PC-3 (cell line): ENCODE measurements at regions not wholly inside any gene's neighbourhood (a gene's known extent, or its start where the extent isn't known, plus 50 kb on each side); places are given as distances from the start of the nearest gene placed in this dataset.
"Not testable (repeated sequence)": the region's sequence is repeated elsewhere in the genome, so short reads cannot be mapped to it uniquely, and the experiment has no call there.

Experiments
- ATAC-seq: fragments of 200-7000 bp; cut with Tn5 transposase; 2 replicates; pipeline ENCODE4 v1.9.1; 2020; ENCODE audit warnings: mild to moderate bottlenecking, moderate library complexity
- BruUV-seq: library from RNA; stranded (reverse); fragments of 400-500 nt; replicated peaks from 2 replicates; lab custom pipeline; 2021; lab: Mats Ljungman, UMichigan
- CTCF ChIA-PET: fragments of 300-600 bp; sonication (Branson Sonifier 250); formaldehyde crosslinking; loops from one replicate; lab custom pipeline; 2022; ENCODE audit warnings: antibody characterized with exemption; lab: Charles Lee
- POLR2A ChIA-PET: fragments of 300-600 bp; sonication (Branson Sonifier 250); formaldehyde crosslinking; loops from one replicate; lab custom pipeline; 2022; ENCODE audit warnings: antibody characterized with exemption; ENCODE audit not compliant: unreplicated experiment; lab: Charles Lee
- DNase-seq: peaks from one replicate; pipeline ENCODE4 v3.0.0-alpha.2; 2015
- H2AFZ ChIP-seq: fragments of 300-600 bp; sonication (generic); 2 replicates; pipeline ENCODE4 v1.6.0; 2016; ENCODE audit warnings: antibody characterized with exemption, low read length
- H3F3A ChIP-seq: fragments of 300-600 bp; sonication (generic); one replicate; pipeline ENCODE4 v1.6.0; 2017; ENCODE audit warnings: antibody characterized with exemption, low read length, control low read depth, mild to moderate bottlenecking; ENCODE audit not compliant: unreplicated experiment
- H3K27ac ChIP-seq: fragments of 300-600 bp; sonication (generic); 2 replicates; pipeline ENCODE4 v1.5.1; 2016; ENCODE audit warnings: mild to moderate bottlenecking, low read length
- H3K27me3 ChIP-seq: fragments of 300-600 bp; sonication (generic); 2 replicates; pipeline ENCODE4 v1.6.1; 2016; ENCODE audit warnings: low read length, mixed read lengths
- H3K36me3 ChIP-seq: fragments of 300-600 bp; sonication (generic); 2 replicates; pipeline ENCODE4 v1.6.1; 2016; ENCODE audit warnings: low read depth, mixed run types, low read length, mixed read lengths
- H3K4me1 ChIP-seq: fragments of 300-600 bp; sonication (generic); 2 replicates; pipeline ENCODE4 v1.5.1; 2016; ENCODE audit warnings: low read length; ENCODE audit not compliant: insufficient read depth
- H3K4me2 ChIP-seq: fragments of 300-600 bp; sonication (generic); 2 replicates; pipeline ENCODE4 v1.6.0; 2016; ENCODE audit warnings: low read length
- H3K4me3 ChIP-seq: fragments of 300-600 bp; sonication (generic); 2 replicates; pipeline ENCODE4 v1.5.1; 2016; ENCODE audit warnings: mild to moderate bottlenecking, low read length, mixed read lengths
- H3K79me2 ChIP-seq: fragments of 300-600 bp; sonication (generic); 2 replicates; pipeline ENCODE4 v1.6.1; 2017; ENCODE audit warnings: low read length, mixed read lengths
- H3K9ac ChIP-seq: fragments of 300-600 bp; sonication (generic); 2 replicates; pipeline ENCODE4 v1.6.0; 2016; ENCODE audit warnings: mild to moderate bottlenecking, low read length
- H3K9me2 ChIP-seq: fragments of 300-600 bp; sonication (generic); replicated peaks from 2 replicates; pipeline ENCODE4 v1.6.1; 2016; ENCODE audit warnings: mixed run types, low read length, mixed read lengths
- H3K9me3 ChIP-seq: fragments of 300-600 bp; sonication (generic); 2 replicates; pipeline ENCODE4 v1.6.1; 2016; ENCODE audit warnings: low read length, mixed read lengths
- H4K20me1 ChIP-seq: fragments of 300-600 bp; sonication (generic); 2 replicates; pipeline ENCODE4 v1.6.1; 2016; ENCODE audit warnings: low read length, mixed read lengths
- CTCF ChIP-seq: fragments of 300-600 bp; sonication (generic); conservative IDR thresholded peaks from 2 replicates; pipeline ENCODE4 v1.5.1; 2017; ENCODE audit warnings: antibody characterized with exemption, low read depth, mild to moderate bottlenecking, low read length
- intact Hi-C: fragments of 100-400 bp; cut with micrococcal nuclease; formaldehyde crosslinking; loops from 2 replicates; pipeline ENCODE4 v1.9.0; 2023

GRCh38 chr7:6930081-6930635 is 104.1 kb upstream of the CCZ1B start:
- intact Hi-C loops, result loop anchor here (10.0 kb wide), 1 partner anchor 415 kb away; no protein-coding TSS in a partner anchor
- H3K27me3 ChIP-seq, DNase-seq, BruUV-seq, H3K4me1 ChIP-seq, H2AFZ ChIP-seq, H3K4me3 ChIP-seq, H3K36me3 ChIP-seq, ATAC-seq, H4K20me1 ChIP-seq, POLR2A ChIA-PET, H3K4me2 ChIP-seq, H3K9ac ChIP-seq, H3K27ac ChIP-seq, H3K9me2 ChIP-seq, H3F3A ChIP-seq, H3K9me3 ChIP-seq, CTCF ChIA-PET, H3K79me2 ChIP-seq: not testable (repeated sequence)

- H3K4me1 ChIP-seq, POLR2A ChIA-PET, CTCF ChIA-PET, H3K9me2 ChIP-seq, H3K9me3 ChIP-seq, H3K27ac ChIP-seq, H4K20me1 ChIP-seq, DNase-seq, H3K9ac ChIP-seq, H3K36me3 ChIP-seq, H3F3A ChIP-seq, ATAC-seq, H3K79me2 ChIP-seq, BruUV-seq, H3K27me3 ChIP-seq, H3K4me3 ChIP-seq: not testable (repeated sequence)
- Histone ChIP-seq H2AFZ (peak overlapping the region; percentile 55; the same call in 1 of the 2 replicates), H3K4me2 (0 out of 2 replicates have a peak overlapping the region, but pooled peaks have one; percentile 26)
- intact Hi-C loops, result loop anchor here (10.0 kb wide), 1 partner anchor 416 kb away; no protein-coding TSS in a partner anchor
- peak; percentile 40 for TF ChIP-seq CTCF
Observed at GRCh38 chr7:6930787-6931186, 104.7 kb upstream of the CCZ1B start.

- ATAC-seq, H3K36me3 ChIP-seq, H3K9ac ChIP-seq, H2AFZ ChIP-seq, H3F3A ChIP-seq, H3K9me3 ChIP-seq, H3K4me3 ChIP-seq, BruUV-seq, H3K4me1 ChIP-seq, H3K4me2 ChIP-seq, CTCF ChIA-PET, H3K9me2 ChIP-seq, H3K79me2 ChIP-seq, H4K20me1 ChIP-seq, H3K27me3 ChIP-seq, POLR2A ChIA-PET, DNase-seq, H3K27ac ChIP-seq: not testable (repeated sequence)
- intact Hi-C loops, result loop anchor here (10.0 kb wide), 1 partner anchor 417 kb away; no protein-coding TSS in a partner anchor
Observed at GRCh38 chr7:6931456-6931855, 105.4 kb upstream of the CCZ1B start.

- H3K4me3 ChIP-seq, H3K9me2 ChIP-seq, H3K36me3 ChIP-seq, H3F3A ChIP-seq, BruUV-seq, DNase-seq, H2AFZ ChIP-seq, H3K4me1 ChIP-seq, ATAC-seq, H3K27ac ChIP-seq, H3K27me3 ChIP-seq, H3K79me2 ChIP-seq, CTCF ChIA-PET, H3K9ac ChIP-seq, H4K20me1 ChIP-seq, H3K9me3 ChIP-seq, H3K4me2 ChIP-seq, POLR2A ChIA-PET: not testable (repeated sequence)
- intact Hi-C loops, result loop anchor here (10.0 kb wide), 1 partner anchor 419 kb away; no protein-coding TSS in a partner anchor
Observed at GRCh38 chr7:6933954-6934632, 108.0 kb upstream of the CCZ1B start.
